ENCODE measurements at regions not wholly inside any gene's neighbourhood (a gene's known extent, or its start where the extent isn't known, plus 50 kb on each side); places are given as distances from the start of the nearest gene placed in this dataset.

GRCh38 chr9:129421371-129421770 lies 199.5 kb downstream of the C9orf50 start:
- no peak for TF ChIP-seq POLR2AphosphoS5 (IDR thresholded peaks at IDR 0.05; ENCODE audit: borderline replicate concordance, low read depth, low read length)
- TF ChIP-seq EZH2 (IDR thresholded peaks at IDR 0.05): no peak
